Small intestine (tissue), 7 donors: ENCODE measurements at regions not wholly inside any gene's neighbourhood (a gene's known extent, or its start where the extent isn't known, plus 50 kb on each side); places are given as distances from the start of the nearest gene placed in this dataset.

Source experiments
- DNase-seq, 2 donors: peaks; one replicate each; pipeline versions ENCODE4 v3.0.0 to v3.0.0-alpha.2; 2013
- FAIRE-seq: peaks from 2 replicates; lab custom pipeline; 2012; peaks lifted over from hg19 to GRCh38; lab: Jason Lieb, UNC
- H3K27ac ChIP-seq, 3 donors: one replicate each; pipeline ENCODE4 v1.5.1; 2013; ENCODE audit warnings: low read length in 2 of 3, mild to moderate bottlenecking in 2 of 3, control low read depth in 1 of 3, inconsistent platforms in 1 of 3, low read depth in 1 of 3, moderate library complexity in 1 of 3
- H3K27me3 ChIP-seq, 3 donors: one replicate each; pipeline ENCODE4 v1.6.1; 2013; ENCODE audit warnings: low read length in 3 of 3, inconsistent platforms in 1 of 3; ENCODE audit not compliant: control insufficient read depth in 3 of 3, insufficient read depth in 3 of 3
- H3K36me3 ChIP-seq, 3 donors: one replicate each; pipeline ENCODE4 v1.6.1; 2013; ENCODE audit warnings: low read length in 3 of 3, inconsistent platforms in 1 of 3, low read depth in 1 of 3, mild to moderate bottlenecking in 1 of 3, moderate library complexity in 1 of 3; ENCODE audit not compliant: control insufficient read depth in 3 of 3, insufficient read depth in 2 of 3
- H3K4me1 ChIP-seq, 3 donors: one replicate each; pipeline ENCODE4 v1.6.1; 2013; ENCODE audit warnings: low read length in 2 of 3, inconsistent platforms in 1 of 3, low read depth in 1 of 3, mild to moderate bottlenecking in 1 of 3, moderate library complexity in 1 of 3; ENCODE audit not compliant: control insufficient read depth in 3 of 3, insufficient read depth in 2 of 3
- H3K4me3 ChIP-seq, 3 donors: one replicate each; pipeline ENCODE4 v1.5.1; 2013; ENCODE audit warnings: low read length in 3 of 3, control low read depth in 1 of 3, inconsistent platforms in 1 of 3, low read depth in 1 of 3, mild to moderate bottlenecking in 1 of 3, moderate library complexity in 1 of 3
- H3K9me3 ChIP-seq, 2 donors: one replicate each; pipeline ENCODE4 v1.6.1; 2013; ENCODE audit warnings: low read depth in 1 of 2, low read length in 1 of 2; ENCODE audit not compliant: control insufficient read depth in 2 of 2, insufficient read depth in 1 of 2
- WGBS, 3 donors: extraction: QIAGEN DNeasy Blood & Tissue Kit; methylation state at CpG; one replicate each; pipeline ENCODE4 v1.1.7; 2013; 5-methylcytosine and 5-hydroxymethylcytosine counted together
- donor health status: healthy with polysubstance abuse.
- donor health status: control.
- donor health status: control.
- donor health status: Bipolar disorder and iron deficiency.
- donor health status: healthy.

DNA sequence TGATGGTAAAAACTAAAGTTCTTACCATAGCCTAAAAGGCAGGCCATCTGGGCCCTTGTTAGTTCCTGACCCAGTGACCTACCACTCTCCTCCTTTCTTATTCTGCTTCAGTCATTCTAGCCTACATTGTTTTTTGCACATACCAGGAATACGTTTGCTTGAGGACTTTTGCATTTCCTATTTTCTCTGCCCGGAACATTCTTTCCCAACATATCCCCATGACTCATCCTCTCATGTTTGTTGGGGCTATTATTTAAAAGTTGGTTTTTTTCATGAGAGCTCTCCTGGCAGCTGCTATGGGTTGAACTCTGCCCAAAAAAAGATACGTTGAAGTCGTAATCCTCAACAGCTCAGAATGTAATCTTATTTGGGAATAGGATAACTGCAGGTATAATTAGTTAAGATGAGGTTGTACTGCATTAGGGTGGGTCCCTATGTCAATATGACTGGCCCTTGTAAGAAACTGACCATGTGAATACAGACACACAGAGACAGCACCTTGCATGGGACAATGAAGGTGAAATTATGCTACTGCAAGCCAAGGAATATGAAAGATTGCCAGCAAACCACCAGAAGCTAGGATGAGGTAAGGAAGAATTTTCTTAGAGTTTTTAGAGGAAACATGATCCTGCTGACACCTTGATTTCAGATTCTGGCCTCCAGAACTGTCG is 138.3 kb upstream of the PDHA2 start:
- no peaks in the 10 kb centered on the region for H3K4me1 ChIP-seq
- 44 to 61% (median 48%) methylated on average over 5 of the region's 5 CpGs for WGBS, 3 donors
- no peak for DNase-seq
- no peaks in the 10 kb centered on the region for H3K36me3 ChIP-seq
- FAIRE-seq: no peak
- H3K27me3 ChIP-seq: no peaks in the 10 kb centered on the region
- no peaks in the 10 kb centered on the region for H3K9me3 ChIP-seq
- no peak overlapping the region for H3K27ac ChIP-seq
- no peak overlapping the region for H3K4me3 ChIP-seq

DNA sequence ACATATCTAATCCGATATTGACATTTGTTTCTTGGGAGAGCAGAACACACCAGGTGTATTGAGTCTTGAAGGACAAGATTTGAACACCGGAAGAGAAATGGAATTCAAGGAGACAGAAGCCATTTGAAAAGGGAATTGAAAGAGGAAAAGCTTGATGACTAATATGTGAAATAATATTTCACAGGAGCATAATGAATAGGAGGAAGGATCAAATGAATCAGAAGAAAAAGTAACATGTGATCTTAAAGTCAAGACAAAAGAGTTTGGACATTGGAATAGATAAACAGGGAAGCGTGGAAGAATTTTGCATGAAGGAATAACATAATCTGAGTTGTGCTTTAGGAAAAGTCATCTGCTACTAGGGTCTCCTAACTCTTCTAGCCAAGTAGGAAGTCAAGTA is 145.5 kb upstream of the PDHA2 start:
- no peaks in the 10 kb centered on the region for H3K4me1 ChIP-seq
- no peaks in the 10 kb centered on the region for H3K27me3 ChIP-seq
- no peak for DNase-seq
- H3K36me3 ChIP-seq: no peaks in the 10 kb centered on the region
- FAIRE-seq: no peak
- H3K27ac ChIP-seq: no peak overlapping the region
- WGBS, 3 donors: 89 to 90% (median 90%) methylated on average over 3 of the region's 3 CpGs
- H3K4me3 ChIP-seq: no peak overlapping the region
- no peaks in the 10 kb centered on the region for H3K9me3 ChIP-seq

DNA sequence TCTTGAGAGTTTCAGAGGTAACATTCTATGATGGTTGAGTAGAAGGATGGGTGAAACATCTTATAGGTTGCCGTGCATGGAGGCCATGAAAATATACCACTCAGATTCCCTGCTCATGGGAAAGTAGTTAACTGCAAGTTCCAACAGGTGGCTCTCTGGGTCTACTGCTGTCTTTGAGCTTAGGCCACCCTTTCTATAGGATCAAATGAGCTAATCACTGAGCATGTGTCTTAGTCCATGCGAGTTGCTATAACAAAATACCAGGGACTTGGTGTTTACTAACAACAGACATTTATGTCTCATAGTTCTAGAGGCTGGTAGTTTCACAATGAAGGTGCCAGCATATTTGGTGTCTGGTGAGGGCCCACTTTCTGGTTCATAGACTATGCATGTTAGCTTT is 144.8 kb upstream of the UNC5C start:
- DNase-seq (no peak), FAIRE-seq (no peak)
- H3K4me3 ChIP-seq: no peak overlapping the region
- no peaks in the 10 kb centered on the region for H3K4me1 ChIP-seq
- H3K9me3 ChIP-seq: no peaks in the 10 kb centered on the region
- H3K36me3 ChIP-seq: no peaks in the 10 kb centered on the region
- 42 to 71% (median 45%) methylated on average over 2 of the region's 2 CpGs for WGBS, 3 donors
- no peaks in the 10 kb centered on the region for H3K27me3 ChIP-seq
- H3K27ac ChIP-seq: no peak overlapping the region

DNA sequence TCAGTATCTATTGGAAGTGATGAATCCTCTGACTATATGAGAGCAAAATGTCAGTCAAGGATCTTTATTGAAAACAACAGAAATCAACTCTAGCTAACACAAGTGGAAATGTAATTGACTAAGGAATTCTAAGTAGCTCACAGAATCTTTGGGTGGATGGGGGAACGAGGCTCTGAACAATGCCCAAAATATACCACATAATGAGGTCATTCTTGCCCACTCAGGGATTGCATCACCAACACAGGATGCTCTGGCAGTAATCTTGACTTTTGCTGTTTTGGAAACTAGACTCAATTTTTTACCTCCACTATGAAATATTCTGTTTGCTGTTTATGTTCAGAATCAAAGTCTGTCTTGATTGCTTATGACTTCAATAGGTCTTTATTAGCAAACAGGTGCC is 127.4 kb upstream of the UNC5C start:
- Histone ChIP-seq H3K9me3 (no peaks in the 10 kb centered on the region), H3K27ac (no peak overlapping the region), H3K4me1 (no peaks in the 10 kb centered on the region), H3K4me3 (no peak overlapping the region), H3K27me3 (no peaks in the 10 kb centered on the region), H3K36me3 (no peaks in the 10 kb centered on the region)
- FAIRE-seq: no peak
- DNase-seq: no peak
- WGBS, 3 donors: 35 to 66% (median 50%) methylated on average over 1 of the region's 1 CpG

DNA sequence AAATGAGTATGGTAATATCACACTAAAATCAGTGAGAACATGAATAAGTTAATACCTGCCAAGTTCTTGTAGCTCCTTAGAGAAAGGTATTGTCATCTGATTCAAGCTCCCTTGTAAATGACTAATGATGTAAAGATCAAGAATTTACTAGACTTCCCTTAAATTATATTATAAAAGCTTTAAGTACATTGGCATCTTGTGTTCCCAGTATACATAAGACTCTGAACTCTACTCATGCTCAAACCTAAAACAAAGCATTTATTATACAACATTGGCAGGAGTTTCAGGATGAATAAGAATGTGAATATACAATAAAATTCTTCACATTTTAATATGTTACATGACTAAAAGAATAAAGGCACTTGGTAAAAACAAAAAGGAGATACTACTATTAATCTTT is 126.8 kb upstream of the UNC5C start:
- DNase-seq (no peak), FAIRE-seq (no peak)
- Histone ChIP-seq H3K9me3 (no peaks in the 10 kb centered on the region), H3K27me3 (no peaks in the 10 kb centered on the region), H3K36me3 (no peaks in the 10 kb centered on the region), H3K4me3 (no peak overlapping the region), H3K4me1 (no peaks in the 10 kb centered on the region), H3K27ac (no peak overlapping the region)

DNA sequence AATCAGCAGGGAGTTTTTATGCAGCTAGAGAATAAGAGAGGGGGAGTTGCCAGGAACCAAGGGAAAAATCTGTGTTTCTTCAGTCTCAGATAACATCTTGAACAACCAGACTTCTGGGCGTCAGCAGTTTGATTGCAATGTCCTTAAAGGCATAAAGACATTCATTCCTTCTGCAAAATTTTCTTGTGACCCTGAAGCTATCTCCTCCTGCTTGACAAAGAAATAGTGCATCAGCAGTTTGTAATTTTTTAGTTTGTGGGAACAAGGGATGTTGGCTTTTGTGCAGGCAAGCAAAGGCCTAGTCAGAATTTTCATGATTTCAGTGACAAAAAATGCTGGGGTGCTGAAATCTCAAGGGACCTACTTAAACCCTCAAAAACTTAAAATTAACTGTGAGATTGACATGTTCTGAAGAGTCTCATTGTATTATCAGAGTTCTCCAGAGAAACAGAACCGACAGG is 125.8 kb upstream of the UNC5C start:
- DNase-seq (no peak), FAIRE-seq (no peak)
- Histone ChIP-seq H3K9me3 (no peaks in the 10 kb centered on the region), H3K4me3 (no peak overlapping the region), H3K36me3 (no peaks in the 10 kb centered on the region), H3K4me1 (no peaks in the 10 kb centered on the region), H3K27me3 (no peaks in the 10 kb centered on the region), H3K27ac (no peak overlapping the region)
- WGBS, 3 donors: 53 to 59% (median 54%) methylated on average over 2 of the region's 2 CpGs

DNA sequence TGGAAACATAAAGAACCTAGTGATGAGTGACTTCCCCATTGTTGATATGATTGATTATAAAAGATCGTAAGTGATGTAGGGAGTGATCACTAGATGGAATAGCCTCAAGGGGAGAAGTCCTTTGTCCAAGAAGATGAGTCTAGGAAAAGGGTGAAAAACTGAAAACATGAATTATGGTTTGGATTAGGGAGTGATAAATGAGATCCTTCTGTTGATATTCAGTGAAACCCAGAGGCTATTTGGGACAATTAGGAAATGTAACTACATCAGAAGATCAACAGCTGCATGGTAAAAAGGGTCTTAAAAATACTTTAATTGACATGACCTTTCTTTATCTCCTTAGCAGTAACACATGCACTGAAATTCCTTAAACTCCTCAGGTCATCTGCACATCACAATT is 124.0 kb upstream of the UNC5C start:
- Histone ChIP-seq H3K36me3 (no peaks in the 10 kb centered on the region), H3K9me3 (no peaks in the 10 kb centered on the region), H3K4me3 (no peak overlapping the region), H3K27me3 (no peaks in the 10 kb centered on the region), H3K27ac (no peak overlapping the region), H3K4me1 (no peaks in the 10 kb centered on the region)
- no peak for DNase-seq
- 85 to 90% (median 86%) methylated on average over 1 of the region's 1 CpG for WGBS, 3 donors
- no peak for FAIRE-seq

DNA sequence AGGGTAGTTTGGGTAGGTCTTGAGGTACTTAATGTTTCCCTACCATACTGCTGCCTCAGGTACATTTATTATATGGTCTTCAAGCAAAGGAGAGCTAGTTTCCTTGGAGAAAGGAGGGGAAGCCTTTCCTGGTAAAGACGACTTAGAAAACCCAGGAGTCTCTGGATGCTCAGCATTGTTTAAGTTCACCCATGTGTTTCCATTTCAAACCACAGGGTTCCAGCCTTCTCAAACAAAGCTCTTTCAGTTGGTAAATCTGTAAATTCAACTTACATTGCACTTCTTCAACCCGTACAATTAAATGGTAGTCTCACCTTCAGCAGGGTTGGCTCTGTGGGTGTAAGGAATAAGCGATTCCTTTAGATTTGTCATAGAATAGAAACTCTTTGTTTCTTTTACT is 111.9 kb upstream of the UNC5C start:
- FAIRE-seq (no peak), DNase-seq (no peak)
- no peaks in the 10 kb centered on the region for H3K36me3 ChIP-seq
- no peaks in the 10 kb centered on the region for H3K4me1 ChIP-seq
- H3K4me3 ChIP-seq: no peak overlapping the region
- WGBS, 3 donors: 62 to 70% (median 63%) methylated on average over 3 of the region's 3 CpGs
- no peaks in the 10 kb centered on the region for H3K27me3 ChIP-seq
- no peak overlapping the region for H3K27ac ChIP-seq
- peaks cover 0 to 7% of the 10 kb centered on the region in 2 donors for H3K9me3 ChIP-seq

DNA sequence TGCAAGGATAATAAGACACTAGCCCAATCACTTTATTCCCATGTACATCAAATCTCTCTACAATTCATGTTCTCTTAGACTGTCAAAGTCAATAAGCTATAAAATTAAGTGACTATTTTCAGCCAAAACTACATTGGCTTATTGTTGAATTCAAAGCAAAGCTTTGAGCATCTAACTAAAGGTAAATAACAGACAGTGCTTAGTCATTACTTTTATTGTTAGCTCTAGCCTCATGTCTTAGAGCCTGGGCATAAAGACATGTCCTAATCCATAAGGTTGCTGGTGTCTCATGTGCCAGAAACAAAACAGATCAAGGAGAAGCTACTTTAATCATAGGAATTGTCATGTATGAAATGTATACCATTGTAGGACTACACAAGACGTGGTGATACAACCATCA is 103.1 kb upstream of the UNC5C start:
- Histone ChIP-seq H3K4me3 (no peak overlapping the region), H3K36me3 (no peaks in the 10 kb centered on the region), H3K27ac (no peak overlapping the region), H3K27me3 (no peaks in the 10 kb centered on the region), H3K9me3 (no peaks in the 10 kb centered on the region), H3K4me1 (no peaks in the 10 kb centered on the region)
- DNase-seq: no peak
- FAIRE-seq: no peak
- WGBS, 3 donors: 64 to 74% (median 68%) methylated on average over 1 of the region's 1 CpG
